HepG2 (cell line): ENCODE measurements at regions not wholly inside any gene's neighbourhood (a gene's known extent, or its start where the extent isn't known, plus 50 kb on each side); places are given as distances from the start of the nearest gene placed in this dataset.

ENCODE experiments used
- ATAC-seq: fragments of 200-7000 bp; cut with Tn5 transposase; 3 replicates; pipeline ENCODE4 v1.9.1; 2020; ENCODE audit warnings: mild to moderate bottlenecking, moderate library complexity
- BruUV-seq: library from RNA; stranded (reverse); fragments of 400-500 nt; replicated peaks from 2 replicates; lab custom pipeline; 2021; lab: Mats Ljungman, UMichigan
- CTCF ChIA-PET: fragments of 300-600 bp; formaldehyde crosslinking; extraction: SDS; loops from one replicate; lab custom pipeline; 2021; ENCODE audit warnings: low total read pairs, inconsistent platforms, low intra/inter-chr PET ratio; lab: Yijun Ruan, JAX
- POLR2A ChIA-PET: fragments of 350-600 bp; sonication (Branson Sonifier 250); formaldehyde crosslinking; loops from one replicate; lab custom pipeline; 2020; ENCODE audit warnings: antibody characterized with exemption, inconsistent platforms; lab: Yijun Ruan, JAX
- DNase-seq: peaks from one replicate; pipeline ENCODE4 v3.0.0-alpha.2; 2015; ENCODE audit warnings: low spot score
- FAIRE-seq: peaks from 3 replicates; lab custom pipeline; 2011; peaks lifted over from hg19 to GRCh38; lab: Jason Lieb, UNC
- H2AFZ ChIP-seq: one replicate; pipeline ENCODE4 v1.6.1; 2011; ENCODE audit warnings: low read length, inconsistent platforms
- H3K27ac ChIP-seq: fragments of 300-600 bp; 3 replicates; pipeline ENCODE4 v1.8.0; 2011; ENCODE audit warnings: mixed run types, mild to moderate bottlenecking, mixed read lengths, low read length, inconsistent platforms; ENCODE audit not compliant: insufficient read depth; ENCODE audit errors: extremely low read length
- H3K27me3 ChIP-seq, 2 experiments: fragments of 200-600 bp in 1 of 2; 2 replicates in 1 of 2; 3 replicates in 1 of 2; pipeline versions ENCODE4 v1.6.0 to v1.8.0; 2011; ENCODE audit warnings: low read length in 2 of 2, mild to moderate bottlenecking in 2 of 2, moderate library complexity in 2 of 2, inconsistent platforms in 1 of 2; ENCODE audit not compliant: insufficient read depth in 2 of 2, control insufficient read depth in 1 of 2
- H3K36me3 ChIP-seq, 2 experiments: fragments of 200-600 bp in 1 of 2; replicated peaks in 1 of 2; 2 replicates in 1 of 2; 3 replicates in 1 of 2; pipeline versions ENCODE4 v1.5.1 to v1.8.0; 2011; ENCODE audit warnings: low read length in 2 of 2, inconsistent platforms in 1 of 2; ENCODE audit not compliant: insufficient read depth in 2 of 2, control insufficient read depth in 1 of 2
- H3K4me1 ChIP-seq: 2 replicates; pipeline ENCODE4 v1.5.1; 2012; ENCODE audit warnings: low read length, inconsistent platforms; ENCODE audit not compliant: insufficient read depth
- H3K4me2 ChIP-seq: 2 replicates; pipeline ENCODE4 v1.6.0; 2011; ENCODE audit warnings: low read depth, low read length, inconsistent platforms
- H3K4me3 ChIP-seq, 3 experiments: fragments of 200-600 bp in 1 of 3; sonication (generic), shearing (Covaris generic) in 1 of 3; replicated peaks in 1 of 3; 2 replicates each; pipeline ENCODE4 v1.5.1; 2011 to 2016; ENCODE audit warnings: low read length in 3 of 3, inconsistent platforms in 2 of 3, low read depth in 2 of 3, mild to moderate bottlenecking in 2 of 3, control low read depth in 1 of 3, mixed read lengths in 1 of 3; ENCODE audit not compliant: insufficient read depth in 1 of 3
- H3K79me2 ChIP-seq: one replicate; pipeline ENCODE4 v1.6.1; 2011; ENCODE audit warnings: low read length, inconsistent platforms; ENCODE audit not compliant: insufficient read depth
- H3K9ac ChIP-seq: 2 replicates; pipeline ENCODE4 v1.6.0; 2011; ENCODE audit warnings: mild to moderate bottlenecking, low read depth, low read length, inconsistent platforms; ENCODE audit not compliant: insufficient read depth
- H3K9me3 ChIP-seq: 2 replicates; pipeline ENCODE4 v1.5.1; 2012; ENCODE audit warnings: mild to moderate bottlenecking, low read length
- H4K20me1 ChIP-seq: 2 replicates; pipeline ENCODE4 v1.6.0; 2011; ENCODE audit warnings: inconsistent platforms, mild to moderate bottlenecking, low read length, moderate library complexity; ENCODE audit not compliant: insufficient read depth
- MNT ChIP-seq: fragments of 450-650 bp; IDR thresholded peaks from 2 replicates; pipeline ENCODE4 v1.6.1; 2016
- MTERF4 ChIP-seq: sonication (generic); formaldehyde crosslinking; IDR thresholded peaks from 2 replicates; pipeline ENCODE4 v1.8.0; 2023; ENCODE audit warnings: mild to moderate bottlenecking, missing genetic modification reagents
- TBX3 ChIP-seq: fragments of 450-650 bp; IDR thresholded peaks from 2 replicates; pipeline ENCODE4 v1.6.1; 2017; ENCODE audit warnings: antibody characterized with exemption, mild to moderate bottlenecking, inconsistent platforms, borderline replicate concordance
- THAP9 ChIP-seq: sonication (generic); formaldehyde crosslinking; IDR thresholded peaks from 2 replicates; pipeline ENCODE4; 2020; ENCODE audit warnings: missing genetic modification reagents, mild to moderate bottlenecking, borderline replicate concordance
- ZNF12 ChIP-seq: sonication (generic); formaldehyde crosslinking; IDR thresholded peaks from 2 replicates; pipeline ENCODE4 v1.5.0; 2020; ENCODE audit warnings: missing genetic modification reagents
- ZNF292 ChIP-seq: sonication (generic); formaldehyde crosslinking; IDR thresholded peaks from 2 replicates; pipeline ENCODE4 v1.8.1; 2022; ENCODE audit warnings: mild to moderate bottlenecking, low read depth, missing genetic modification reagents, borderline replicate concordance
- ZNF430 ChIP-seq: sonication (generic); formaldehyde crosslinking; IDR thresholded peaks from 2 replicates; pipeline ENCODE4 v1.9.0; 2021; ENCODE audit warnings: mild to moderate bottlenecking, missing genetic modification reagents
- WGBS: methylation state at CpG from one replicate; pipeline ENCODE4 v1.1.6; 2017; ENCODE audit warnings: low lambda C conversion rate; 5-methylcytosine and 5-hydroxymethylcytosine counted together
- in situ Hi-C: cut with HindIII; loops from 2 replicates; pipeline ENCODE4 v1.10.0; 2017; ENCODE audit warnings: low pct_unique_long_range_greater_than_20kb; ENCODE audit not compliant: extremely low pct_ligation_motif_present
- intact Hi-C: fragments of 100-400 bp; cut with micrococcal nuclease; formaldehyde crosslinking; loops from one replicate; pipeline ENCODE4 v1.10.0; 2022; ENCODE audit not compliant: unreplicated experiment

GRCh38 chr2:118661179-118661578 is 186.3 kb downstream of the EN1 start:
- DNase-seq (no peak), ATAC-seq (peak; percentile 85), FAIRE-seq (no peak)
- no peaks in the 10 kb centered on the region for H3K27me3 ChIP-seq
- no peak overlapping the region for H3K4me3 ChIP-seq
- H3K4me2 ChIP-seq = no peak overlapping the region
- ChIA-PET CTCF (no interaction called here), POLR2A (no interaction called here)
- H3K27ac ChIP-seq = no peak overlapping the region
- in situ Hi-C loops = no loop called here
- no peaks in the 10 kb centered on the region for H3K79me2 ChIP-seq
- WGBS = 38% methylated on average over 2 of the region's 2 CpGs
- no peaks in the 10 kb centered on the region for H3K36me3 ChIP-seq
- H3K9ac ChIP-seq = no peak overlapping the region
- H2AFZ ChIP-seq = no peak overlapping the region
- H3K9me3 ChIP-seq = no peaks in the 10 kb centered on the region
- no TSS peak for BruUV-seq
- TF ChIP-seq ZNF12 (peak; percentile 15; the same call in 1 of the 2 replicates), TBX3 (no peak), ZNF292 (CRISPR knock-in tag) (no peak), MTERF4 (CRISPR knock-in tag) (no peak), ZNF430 (CRISPR knock-in tag) (no peak)
- intact Hi-C loops = no loop called here
- H3K4me1 ChIP-seq = no peaks in the 10 kb centered on the region
- no peaks in the 10 kb centered on the region for H4K20me1 ChIP-seq

GRCh38 chr2:118658596-118659198 is 188.8 kb downstream of the EN1 start:
- Histone ChIP-seq H3K36me3 (no peaks in the 10 kb centered on the region), H3K4me2 (no peak overlapping the region), H3K4me1 (no peaks in the 10 kb centered on the region), H3K9ac (no peak overlapping the region), H3K79me2 (no peaks in the 10 kb centered on the region), H3K27ac (no peak overlapping the region), H3K4me3 (no peak overlapping the region), H2AFZ (no peak overlapping the region), H3K9me3 (no peaks in the 10 kb centered on the region), H3K27me3 (no peaks in the 10 kb centered on the region), H4K20me1 (no peaks in the 10 kb centered on the region)
- in situ Hi-C loops = no loop called here
- WGBS = 23% methylated on average over 3 of the region's 3 CpGs
- POLR2A ChIA-PET = no interaction called here
- intact Hi-C loops = no loop called here
- ATAC-seq (no peak), DNase-seq (no peak), FAIRE-seq (no peak)
- peak; percentile 88 for TF ChIP-seq MNT
- TF ChIP-seq THAP9 (CRISPR knock-in tag) = no peak
- CTCF ChIA-PET = no interaction called here
- BruUV-seq = no TSS peak
